Activated T-cell treated with anti-CD3 and anti-CD28 coated beads, Interleukin-2, amount 50 U/mL, for 24 hours (primary cell): ENCODE measurements at regions not wholly inside any gene's neighbourhood (a gene's known extent, or its start where the extent isn't known, plus 50 kb on each side); places are given as distances from the start of the nearest gene placed in this dataset.
"Not testable (repeated sequence)": the region's sequence is repeated elsewhere in the genome, so short reads cannot be mapped to it uniquely, and the experiment has no call there.

Source experiments
- DNase-seq: peaks from one replicate; pipeline ENCODE4 v3.0.0-alpha.2; 2020
- H3K27ac Mint-ChIP-seq: 2 replicates; pipeline ENCODE4 v1.8.0; 2020; ENCODE audit warnings: mild to moderate bottlenecking, mixed read lengths
- H3K27me3 Mint-ChIP-seq: 2 replicates; pipeline ENCODE4 v1.8.0; 2020; ENCODE audit warnings: mixed read lengths
- H3K36me3 Mint-ChIP-seq: 2 replicates; pipeline ENCODE4 v1.8.0; 2020; ENCODE audit warnings: low read depth, mixed read lengths
- H3K4me1 Mint-ChIP-seq: 2 replicates; pipeline ENCODE4 v1.8.0; 2020; ENCODE audit warnings: low read depth, mixed read lengths
- H3K4me3 Mint-ChIP-seq: 2 replicates; pipeline ENCODE4 v1.8.0; 2020; ENCODE audit warnings: mild to moderate bottlenecking, moderate library complexity, mixed read lengths
- H3K9me3 Mint-ChIP-seq: 2 replicates; pipeline ENCODE4 v1.8.0; 2020; ENCODE audit warnings: mixed read lengths

GRCh38 chr13:56558698-56559320 lies 581.9 kb upstream of the PRR20A start:
- Mint-ChIP-seq H3K27ac (no peak overlapping the region), H3K4me3 (no peak overlapping the region), H3K4me1 (no peaks in the 10 kb centered on the region), H3K36me3 (no peaks in the 10 kb centered on the region), H3K27me3 (no peaks in the 10 kb centered on the region), H3K9me3 (peaks cover 20% of the 10 kb centered on the region)
- DNase-seq: no peak

GRCh38 chr13:56561327-56561726 lies 579.4 kb upstream of the PRR20A start:
- H3K36me3 Mint-ChIP-seq: no peaks in the 10 kb centered on the region
- no peaks in the 10 kb centered on the region for H3K4me1 Mint-ChIP-seq
- no peak overlapping the region for H3K4me3 Mint-ChIP-seq
- H3K9me3 Mint-ChIP-seq: peaks cover 24% of the 10 kb centered on the region
- no peak overlapping the region for H3K27ac Mint-ChIP-seq
- H3K27me3 Mint-ChIP-seq: no peaks in the 10 kb centered on the region
- DNase-seq: no peak

- Mint-ChIP-seq H3K27me3 (no peaks in the 10 kb centered on the region), H3K4me3 (no peak overlapping the region), H3K9me3 (peaks cover 18% of the 10 kb centered on the region), H3K4me1 (no peaks in the 10 kb centered on the region), H3K36me3 (no peaks in the 10 kb centered on the region), H3K27ac (no peak overlapping the region)
- no peak for DNase-seq
Measured at GRCh38 chr13:56563663-56564062, 577.1 kb upstream of the PRR20A start.

- H3K36me3 Mint-ChIP-seq: no peaks in the 10 kb centered on the region
- DNase-seq: no peak
- no peak overlapping the region for H3K4me3 Mint-ChIP-seq
- H3K27me3 Mint-ChIP-seq: no peaks in the 10 kb centered on the region
- H3K9me3 Mint-ChIP-seq: peaks cover 16% of the 10 kb centered on the region
- no peak overlapping the region for H3K27ac Mint-ChIP-seq
- H3K4me1 Mint-ChIP-seq: no peaks in the 10 kb centered on the region
Measured at GRCh38 chr13:56586976-56587375, 553.7 kb upstream of the PRR20A start.

- Mint-ChIP-seq H3K9me3 (peaks cover 9% of the 10 kb centered on the region), H3K27me3 (no peaks in the 10 kb centered on the region), H3K36me3 (no peaks in the 10 kb centered on the region), H3K27ac (no peak overlapping the region), H3K4me1 (no peaks in the 10 kb centered on the region), H3K4me3 (no peak overlapping the region)
- DNase-seq: no peak
Measured at GRCh38 chr13:56615572-56615971, 525.1 kb upstream of the PRR20A start.

GRCh38 chr13:56622840-56623239 lies 517.9 kb upstream of the PRR20A start:
- no peaks in the 10 kb centered on the region for H3K27me3 Mint-ChIP-seq
- no peaks in the 10 kb centered on the region for H3K36me3 Mint-ChIP-seq

GRCh38 chr13:56628886-56629285 lies 511.8 kb upstream of the PRR20A start:
- H3K4me1 Mint-ChIP-seq, DNase-seq, H3K36me3 Mint-ChIP-seq, H3K4me3 Mint-ChIP-seq, H3K27me3 Mint-ChIP-seq, H3K27ac Mint-ChIP-seq: not testable (repeated sequence)
- peaks cover 44% of the 10 kb centered on the region for H3K9me3 Mint-ChIP-seq

More at GRCh38 chr13:56622840-56623239, 517.9 kb upstream of the PRR20A start:
- Mint-ChIP-seq H3K4me3 (no peak overlapping the region), H3K27ac (no peak overlapping the region), H3K4me1 (no peaks in the 10 kb centered on the region), H3K9me3 (peaks cover 25% of the 10 kb centered on the region)
- DNase-seq: no peak

- H3K27me3 Mint-ChIP-seq, DNase-seq, H3K4me1 Mint-ChIP-seq, H3K27ac Mint-ChIP-seq, H3K4me3 Mint-ChIP-seq, H3K36me3 Mint-ChIP-seq: not testable (repeated sequence)
- peaks cover 42% of the 10 kb centered on the region for H3K9me3 Mint-ChIP-seq
Measured at GRCh38 chr13:56631060-56631459, 509.7 kb upstream of the PRR20A start.

GRCh38 chr13:56653043-56653442 lies 487.7 kb upstream of the PRR20A start:
- H3K36me3 Mint-ChIP-seq: no peaks in the 10 kb centered on the region
- H3K27me3 Mint-ChIP-seq: no peaks in the 10 kb centered on the region
- peaks cover 30% of the 10 kb centered on the region for H3K9me3 Mint-ChIP-seq
- H3K27ac Mint-ChIP-seq: no peak overlapping the region
- DNase-seq: no peak
- no peak overlapping the region for H3K4me3 Mint-ChIP-seq
- no peaks in the 10 kb centered on the region for H3K4me1 Mint-ChIP-seq

GRCh38 chr13:56659041-56659471 lies 481.7 kb upstream of the PRR20A start:
- DNase-seq: no peak
- H3K9me3 Mint-ChIP-seq: peaks cover 10% of the 10 kb centered on the region
- no peaks in the 10 kb centered on the region for H3K27me3 Mint-ChIP-seq
- no peak overlapping the region for H3K27ac Mint-ChIP-seq
- H3K4me3 Mint-ChIP-seq: no peak overlapping the region
- H3K4me1 Mint-ChIP-seq: no peaks in the 10 kb centered on the region
- H3K36me3 Mint-ChIP-seq: no peaks in the 10 kb centered on the region

- no peak overlapping the region for H3K27ac Mint-ChIP-seq
- peaks cover 13% of the 10 kb centered on the region for H3K9me3 Mint-ChIP-seq
- no peaks in the 10 kb centered on the region for H3K4me1 Mint-ChIP-seq
- DNase-seq: no peak
- no peak overlapping the region for H3K4me3 Mint-ChIP-seq
- no peaks in the 10 kb centered on the region for H3K27me3 Mint-ChIP-seq
- no peaks in the 10 kb centered on the region for H3K36me3 Mint-ChIP-seq
Measured at GRCh38 chr13:56670563-56670962, 470.2 kb upstream of the PRR20A start.

- peaks cover 8% of the 10 kb centered on the region for H3K9me3 Mint-ChIP-seq
- no peaks in the 10 kb centered on the region for H3K36me3 Mint-ChIP-seq
- no peaks in the 10 kb centered on the region for H3K4me1 Mint-ChIP-seq
- DNase-seq: no peak
- H3K27ac Mint-ChIP-seq: no peak overlapping the region
- H3K4me3 Mint-ChIP-seq: no peak overlapping the region
- no peaks in the 10 kb centered on the region for H3K27me3 Mint-ChIP-seq
Measured at GRCh38 chr13:56681404-56681803, 459.3 kb upstream of the PRR20A start.

GRCh38 chr13:56687131-56687530 lies 453.6 kb upstream of the PRR20A start:
- H3K27me3 Mint-ChIP-seq: no peaks in the 10 kb centered on the region
- peaks cover 8% of the 10 kb centered on the region for H3K9me3 Mint-ChIP-seq
- H3K36me3 Mint-ChIP-seq: no peaks in the 10 kb centered on the region
- no peaks in the 10 kb centered on the region for H3K4me1 Mint-ChIP-seq
- DNase-seq: no peak
- no peak overlapping the region for H3K27ac Mint-ChIP-seq
- no peak overlapping the region for H3K4me3 Mint-ChIP-seq

- DNase-seq: no peak
- Mint-ChIP-seq H3K4me3 (no peak overlapping the region), H3K27ac (no peak overlapping the region), H3K36me3 (no peaks in the 10 kb centered on the region), H3K27me3 (no peaks in the 10 kb centered on the region), H3K9me3 (peaks cover 28% of the 10 kb centered on the region), H3K4me1 (no peaks in the 10 kb centered on the region)
Measured at GRCh38 chr13:56697011-56697410, 443.7 kb upstream of the PRR20A start.

GRCh38 chr13:56700324-56700723 lies 440.4 kb upstream of the PRR20A start:
- no peak overlapping the region for H3K4me3 Mint-ChIP-seq
- no peaks in the 10 kb centered on the region for H3K4me1 Mint-ChIP-seq
- peaks cover 16% of the 10 kb centered on the region for H3K9me3 Mint-ChIP-seq
- DNase-seq: no peak
- no peak overlapping the region for H3K27ac Mint-ChIP-seq
- H3K27me3 Mint-ChIP-seq: no peaks in the 10 kb centered on the region
- no peaks in the 10 kb centered on the region for H3K36me3 Mint-ChIP-seq

GRCh38 chr13:56706485-56706884 lies 434.2 kb upstream of the PRR20A start:
- H3K4me1 Mint-ChIP-seq: no peaks in the 10 kb centered on the region
- no peaks in the 10 kb centered on the region for H3K27me3 Mint-ChIP-seq
- H3K36me3 Mint-ChIP-seq: no peaks in the 10 kb centered on the region
- no peak overlapping the region for H3K4me3 Mint-ChIP-seq
- peaks cover 13% of the 10 kb centered on the region for H3K9me3 Mint-ChIP-seq
- no peak overlapping the region for H3K27ac Mint-ChIP-seq
- DNase-seq: no peak
